Hepatic stellate cell (primary cell): ENCODE measurements at regions not wholly inside any gene's neighbourhood (a gene's known extent, or its start where the extent isn't known, plus 50 kb on each side); places are given as distances from the start of the nearest gene placed in this dataset.

Experiments used
- DNase-seq: peaks from one replicate; pipeline ENCODE4 v3.0.0; 2011; ENCODE audit warnings: low spot score

DNA sequence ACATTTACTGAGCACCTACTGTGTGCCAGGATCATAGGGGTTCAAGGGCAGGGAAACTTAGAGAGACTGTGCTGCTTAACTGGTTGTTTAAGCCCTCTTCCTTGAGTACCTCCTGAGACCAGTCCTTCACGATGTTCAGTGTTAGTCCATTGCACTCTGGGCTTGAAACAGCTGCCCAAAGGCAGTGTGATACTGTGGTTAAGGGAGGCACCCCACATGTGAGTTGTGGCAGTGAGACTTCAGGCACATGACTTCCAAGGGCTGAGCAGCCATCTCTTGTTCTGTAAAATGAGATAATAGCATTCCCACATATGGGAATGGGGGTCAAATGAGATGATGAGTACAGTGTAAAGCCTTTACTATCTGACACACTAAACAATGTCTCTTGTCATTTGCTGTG is 75.1 kb downstream of the LINGO1 start:
- DNase-seq: no peak

DNA sequence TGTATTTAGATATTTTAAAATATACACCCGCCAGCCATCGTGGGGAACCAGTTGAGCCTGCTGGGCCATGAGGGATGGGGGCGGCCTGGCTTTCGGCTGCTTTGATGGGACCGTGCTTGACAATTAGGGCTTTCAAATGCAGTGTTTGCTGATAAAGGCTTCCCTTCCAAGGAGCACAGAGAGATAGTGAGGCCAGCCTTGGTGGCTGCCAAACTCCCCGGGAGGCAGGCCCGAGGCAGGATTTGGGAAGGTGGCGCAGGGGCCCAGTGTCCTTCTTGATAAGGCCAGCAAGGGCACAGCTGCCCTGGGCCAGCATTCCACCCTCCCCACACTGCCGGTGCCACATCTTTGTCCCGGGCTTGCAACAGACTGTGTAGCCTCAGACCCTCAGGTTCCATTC is 75.6 kb downstream of the LINGO1 start:
- DNase-seq: no peak

DNA sequence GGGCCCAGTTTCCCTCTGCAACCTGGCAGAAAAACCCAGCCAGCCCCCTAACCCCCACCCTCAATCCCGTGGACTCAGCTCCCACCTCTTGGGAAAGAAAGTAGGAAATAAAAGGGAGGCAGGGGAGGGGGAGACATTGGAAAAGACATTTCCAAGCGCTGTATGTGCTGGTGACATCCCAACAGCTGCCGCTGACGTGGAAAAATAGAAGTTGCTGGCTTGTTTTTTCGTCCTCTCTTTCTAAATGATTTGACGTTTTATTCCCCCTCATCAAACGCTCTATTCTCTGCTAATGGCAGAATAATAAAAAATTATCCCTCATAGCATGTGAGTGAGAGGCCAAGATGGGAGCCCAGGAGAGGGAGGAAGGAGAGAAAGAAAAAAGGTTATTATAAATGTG is 76.1 kb downstream of the LINGO1 start:
- DNase-seq: no peak

DNA sequence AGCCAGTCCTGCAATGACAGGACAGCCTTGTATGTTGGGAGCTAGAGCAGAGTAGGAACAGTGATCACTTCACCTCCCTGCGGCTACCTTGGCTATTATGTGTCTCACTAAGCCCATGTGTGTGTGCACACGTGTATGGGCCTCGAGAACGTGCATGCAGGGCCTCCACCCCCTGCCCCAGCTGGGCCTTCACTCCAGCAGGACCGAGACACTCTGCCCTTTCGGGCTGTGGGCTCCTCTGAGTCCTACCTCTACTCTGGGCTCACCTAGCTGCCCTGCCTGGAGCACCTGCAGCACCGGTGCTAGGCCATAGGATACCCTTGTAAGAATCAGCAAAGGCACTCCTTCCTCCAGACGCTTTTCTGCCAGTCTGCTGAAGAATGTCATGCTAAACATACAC is 77.5 kb downstream of the LINGO1 start:
- no peak for DNase-seq

DNA sequence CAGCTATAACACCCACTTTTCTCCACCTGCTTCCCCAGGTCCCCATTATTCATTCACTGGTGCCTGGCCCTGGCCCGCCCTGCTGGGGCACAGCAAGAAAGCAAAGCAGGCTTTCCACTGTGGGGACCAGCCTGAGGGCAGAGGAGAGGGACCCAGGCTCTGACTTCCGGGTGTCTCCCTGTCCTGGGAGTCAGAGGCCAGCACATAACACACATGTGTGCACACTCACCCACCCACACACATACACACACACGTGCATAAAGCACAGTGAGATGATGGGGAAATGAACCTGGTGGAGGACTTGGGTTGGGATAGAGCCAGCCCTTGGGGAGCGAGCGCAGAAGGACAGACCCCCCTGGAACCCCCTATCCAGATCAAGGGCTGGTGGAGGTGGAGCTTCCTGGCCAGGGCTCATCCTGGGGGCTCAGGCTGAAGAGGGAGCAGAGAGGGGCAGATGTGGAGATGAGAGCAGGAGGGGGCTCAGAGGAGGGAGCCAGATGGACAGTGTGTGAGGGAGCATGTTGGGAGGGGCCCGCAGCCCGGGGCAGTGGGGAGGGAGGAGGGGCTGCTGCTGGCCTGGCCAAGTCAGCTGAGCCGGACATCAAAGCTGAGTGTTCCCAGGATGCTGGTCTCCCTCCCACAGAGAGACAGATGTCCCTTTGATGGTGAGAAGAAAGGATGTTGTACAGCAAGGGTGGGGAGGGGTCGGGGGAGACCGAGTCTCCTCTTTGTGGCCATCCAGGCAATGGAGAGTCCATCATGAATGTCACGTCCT is 78.2 kb downstream of the LINGO1 start:
- no peak for DNase-seq

DNA sequence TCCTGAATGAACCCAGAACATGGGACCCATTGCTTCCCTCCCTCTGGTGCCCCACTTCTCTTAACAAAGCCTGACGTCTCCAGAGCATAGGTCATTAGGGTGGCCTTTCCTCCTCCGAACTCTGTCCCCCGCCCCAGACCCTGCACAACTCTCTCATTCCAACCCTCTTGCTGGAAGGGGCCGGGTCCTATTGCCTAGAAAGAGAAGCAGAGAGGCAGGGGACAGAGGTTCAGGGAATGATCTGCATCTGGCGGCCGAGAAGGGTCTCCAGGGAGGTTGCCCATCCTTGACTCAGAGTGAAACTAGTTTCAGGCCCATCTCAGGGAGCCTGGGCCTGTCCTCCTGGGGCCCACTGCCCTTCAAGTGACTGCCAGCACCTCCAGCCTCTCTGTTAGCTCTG is 79.0 kb downstream of the LINGO1 start:
- no peak for DNase-seq

DNA sequence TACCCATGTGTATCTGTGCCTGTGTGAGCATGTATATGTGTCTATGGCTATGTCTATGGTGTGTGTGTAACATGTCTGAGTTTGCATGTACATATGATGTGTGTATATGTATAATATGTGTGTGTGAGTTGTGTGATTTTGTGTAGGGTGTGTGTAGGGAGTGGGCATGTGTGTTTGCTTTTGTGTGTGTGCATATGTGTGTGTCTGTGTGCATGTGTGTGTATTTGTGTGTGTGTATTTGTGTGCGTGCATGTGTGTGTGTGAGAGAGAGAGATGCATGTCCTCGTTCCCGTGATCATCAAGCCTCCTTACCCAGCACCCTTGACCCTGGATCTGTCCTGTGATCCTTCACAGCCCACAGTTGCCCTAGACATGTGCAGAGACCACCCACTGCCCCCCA is 79.5 kb downstream of the LINGO1 start:
- no peak for DNase-seq

DNA sequence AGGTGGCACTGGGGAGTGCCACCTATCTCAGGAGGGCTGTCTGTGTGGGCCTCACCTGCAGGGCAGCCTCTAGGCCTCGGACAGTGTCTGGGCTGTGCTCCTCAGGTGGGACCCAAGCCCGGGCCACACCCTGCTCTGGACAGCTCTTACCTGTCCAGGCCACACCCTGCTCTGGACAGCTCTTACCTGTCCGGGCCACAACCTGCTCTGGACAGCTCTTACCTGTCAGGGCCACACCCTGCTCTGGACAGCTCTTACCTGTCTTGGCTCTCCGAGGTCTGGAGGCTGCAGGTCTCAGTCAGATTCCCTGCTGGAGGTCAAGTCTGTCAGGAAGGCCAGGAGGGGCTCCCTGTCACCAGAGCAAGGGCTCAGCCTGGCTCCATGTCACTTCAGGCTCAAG is 80.6 kb downstream of the LINGO1 start:
- no peak for DNase-seq

DNA sequence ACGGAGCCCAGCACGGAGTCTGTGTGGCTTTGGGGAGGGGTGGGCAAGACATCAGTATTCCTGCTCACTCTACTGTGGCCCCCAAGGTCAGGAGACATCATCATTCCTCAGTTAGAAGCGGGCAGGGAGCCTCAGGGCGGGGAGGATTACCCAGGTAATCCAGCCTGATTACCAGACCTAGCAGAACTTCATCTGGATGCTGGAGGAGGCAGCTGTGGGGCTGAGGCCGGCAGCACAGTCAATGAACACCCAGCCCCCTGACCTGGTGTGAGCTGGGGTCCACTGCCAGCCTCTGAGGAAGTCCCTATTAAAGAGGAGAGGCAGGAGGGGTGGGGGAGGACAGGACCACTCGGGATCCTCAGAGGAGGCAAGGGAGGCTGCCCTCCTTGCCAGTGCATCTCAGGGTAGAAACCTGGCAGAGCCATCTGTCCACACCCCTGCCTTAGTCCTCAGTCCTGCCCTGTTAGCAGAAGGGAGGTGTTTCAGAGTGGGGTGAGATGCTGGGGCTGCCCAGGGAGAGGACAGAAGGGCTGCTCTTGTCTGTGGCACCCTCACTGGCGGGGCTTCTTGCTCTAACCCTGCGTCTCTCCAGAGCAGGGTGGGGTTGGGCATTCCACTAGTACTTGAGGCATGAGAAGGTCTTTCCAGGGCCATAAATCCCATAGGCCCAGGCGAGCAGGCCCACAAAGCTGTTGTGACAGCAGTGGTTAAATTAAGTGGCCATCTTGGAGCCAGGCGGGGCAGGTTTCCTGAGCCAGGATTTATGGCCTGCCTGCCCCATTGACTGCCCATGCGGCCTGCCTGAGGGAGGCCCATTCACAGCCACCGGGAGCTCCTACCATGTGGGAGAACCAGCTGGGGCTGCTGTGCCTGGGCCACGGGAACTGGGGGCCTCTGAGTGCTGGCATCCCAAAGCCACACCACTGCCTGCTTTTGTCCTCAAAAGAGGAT is 82.1 kb downstream of the LINGO1 start:
- DNase-seq: no peak

DNA sequence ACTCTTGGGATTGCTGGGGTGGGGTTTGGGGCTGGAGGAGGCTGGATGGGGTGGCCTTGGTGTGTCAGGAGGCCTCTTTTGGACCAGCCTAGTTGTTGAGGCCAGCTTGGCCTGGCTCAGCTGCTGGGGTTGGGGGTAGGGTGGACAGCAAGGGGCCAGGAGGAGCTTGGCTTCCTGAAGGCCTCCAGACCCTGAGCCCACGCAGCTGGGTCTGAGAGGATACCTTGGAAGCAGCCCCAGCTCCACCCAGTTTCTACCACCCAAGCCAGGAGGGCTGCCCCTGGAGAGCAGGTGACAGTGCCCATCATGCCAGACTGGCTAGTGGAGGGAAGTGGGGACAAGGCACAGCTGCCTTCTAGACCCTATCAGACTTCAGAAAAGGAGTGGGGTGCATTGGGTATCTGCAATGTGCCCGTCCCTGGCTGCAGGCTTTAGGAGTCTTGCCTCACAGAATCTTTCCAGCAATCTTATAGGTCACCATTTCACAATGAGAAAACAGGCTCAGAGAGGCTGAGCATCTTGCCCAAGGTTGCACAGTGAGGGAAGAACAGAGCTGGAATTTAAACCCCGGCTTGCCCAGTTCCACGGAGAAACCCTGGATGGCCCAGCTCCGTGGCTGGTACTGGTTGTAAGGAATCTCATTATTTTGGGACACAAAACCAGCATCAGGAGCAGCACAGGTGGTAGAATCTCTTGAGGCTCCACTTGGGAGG is 83.0 kb downstream of the LINGO1 start:
- no peak for DNase-seq

DNA sequence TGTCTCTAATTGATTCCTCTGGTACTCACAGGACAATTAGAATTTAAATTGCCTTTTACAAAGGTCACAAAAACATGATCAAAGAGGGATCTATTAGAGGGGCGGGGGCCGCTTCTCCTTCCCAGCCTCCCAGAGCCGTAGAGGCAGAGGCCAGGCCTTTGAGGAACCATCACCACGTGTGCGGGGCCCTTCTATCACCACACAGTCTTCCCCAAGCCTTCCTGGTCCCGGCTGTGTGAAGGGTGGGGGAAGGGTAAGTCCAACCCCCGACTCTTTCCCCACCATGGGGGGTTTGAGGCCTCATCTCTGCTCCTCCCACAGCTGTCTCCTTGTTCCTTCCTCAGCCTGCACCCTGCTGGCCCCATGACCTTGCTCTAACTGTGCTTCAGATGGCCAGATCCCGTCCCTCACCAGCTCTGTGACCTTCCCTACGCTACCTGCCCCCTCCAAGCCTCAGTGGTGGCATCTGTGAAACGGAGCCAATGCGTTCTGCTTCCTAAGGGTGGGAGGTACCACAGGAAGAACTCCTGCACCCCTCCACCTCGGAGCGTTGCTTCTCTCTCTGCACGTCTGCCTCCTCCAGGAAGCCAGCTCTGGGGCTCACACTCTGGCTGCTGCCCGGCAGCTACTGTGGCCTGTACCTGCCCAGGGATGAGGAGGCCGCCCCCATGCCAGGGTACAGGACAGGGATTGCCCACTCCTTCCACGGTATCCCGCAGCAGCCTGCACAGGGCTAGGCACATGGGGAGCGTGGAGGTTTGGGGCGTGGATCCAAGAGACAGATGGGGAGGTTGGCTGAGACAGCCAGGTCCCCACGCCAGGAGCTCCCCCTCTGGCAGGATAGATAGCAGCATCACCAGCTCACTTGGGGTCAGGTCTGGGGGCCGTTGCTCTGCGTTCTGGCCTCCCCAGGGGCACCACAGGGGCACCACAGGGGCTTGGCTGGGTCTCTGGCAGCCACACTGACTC is 83.8 kb downstream of the LINGO1 start:
- DNase-seq: no peak

DNA sequence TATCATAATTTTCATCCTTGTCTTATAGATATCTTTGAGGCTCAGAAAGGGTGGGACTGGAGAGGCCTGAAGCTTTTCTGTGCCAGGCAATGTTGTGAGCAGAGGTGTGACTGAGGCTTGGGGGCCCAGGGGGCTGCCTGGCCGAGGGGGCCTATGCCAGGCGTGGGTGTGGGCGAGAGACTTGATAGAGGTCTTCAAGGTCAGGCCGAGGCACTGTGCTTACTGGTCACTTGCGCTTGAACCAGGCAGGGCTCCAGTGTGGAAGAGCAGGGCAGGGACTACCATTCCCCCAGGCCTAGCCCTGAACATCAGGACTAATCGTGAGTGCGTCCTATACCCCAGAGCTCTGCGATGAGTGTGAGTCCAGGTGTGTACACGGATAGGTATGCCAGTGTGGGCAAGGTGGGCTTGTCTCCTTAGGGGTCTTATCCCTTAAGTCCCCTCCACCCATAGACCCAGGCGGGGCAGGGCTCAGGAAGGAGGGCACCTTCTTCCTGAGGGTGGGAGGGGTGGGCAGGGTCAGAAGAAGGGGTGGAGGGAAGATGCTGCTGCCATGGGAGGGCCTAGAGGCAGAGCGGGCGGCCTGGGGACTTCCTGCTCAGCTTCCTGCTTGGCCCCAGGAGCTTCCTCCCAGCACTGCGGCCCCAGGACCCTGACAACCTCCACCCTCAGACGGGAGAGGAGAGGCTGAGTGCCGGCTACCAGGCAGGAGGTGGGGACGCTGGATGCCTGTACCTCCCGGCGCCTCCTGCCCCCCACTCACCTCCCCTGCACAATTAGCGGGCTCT is 84.7 kb downstream of the LINGO1 start:
- DNase-seq: no peak

DNA sequence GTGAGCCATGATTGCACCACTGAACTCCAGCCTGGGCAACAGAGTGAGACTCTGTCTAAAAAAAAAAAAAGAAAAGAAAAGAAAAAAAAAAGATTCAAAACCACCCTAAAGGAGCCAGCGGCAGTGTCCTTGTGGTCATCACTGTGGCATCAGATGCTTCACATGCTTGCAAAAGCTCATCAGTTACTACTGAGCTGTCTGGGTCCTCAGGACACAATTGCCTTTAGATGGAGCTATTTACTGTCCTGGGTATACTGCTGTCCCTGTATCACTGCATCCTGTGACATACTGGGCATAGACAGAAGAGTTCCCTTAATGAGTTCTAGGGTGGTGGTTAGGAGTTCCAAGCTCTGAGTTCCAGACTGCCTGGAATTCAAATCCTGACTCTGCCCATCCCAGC is 85.8 kb downstream of the LINGO1 start:
- no peak for DNase-seq

DNA sequence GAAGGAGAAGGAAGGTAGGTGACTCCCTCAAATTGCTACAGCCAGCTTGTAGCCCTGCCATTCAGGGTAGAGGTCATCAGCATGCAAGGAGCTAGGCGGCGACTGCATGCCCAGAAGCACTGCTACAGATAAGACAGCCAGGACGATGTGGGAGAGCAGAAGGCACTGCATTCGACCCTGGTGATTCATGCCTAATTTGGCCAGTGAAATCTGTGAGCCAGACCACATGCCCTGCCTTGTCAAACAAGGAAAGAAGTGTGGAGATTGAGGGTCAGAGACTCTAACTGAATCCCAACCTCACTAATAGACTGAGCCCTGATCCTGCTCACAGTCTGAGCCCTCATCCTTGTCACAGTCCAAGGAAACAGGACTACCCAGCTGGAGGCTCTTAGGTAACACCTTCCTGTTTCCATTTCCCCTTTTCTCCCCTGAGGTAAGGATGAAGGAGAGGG is 86.6 kb downstream of the LINGO1 start:
- DNase-seq: peak; percentile 94

DNA sequence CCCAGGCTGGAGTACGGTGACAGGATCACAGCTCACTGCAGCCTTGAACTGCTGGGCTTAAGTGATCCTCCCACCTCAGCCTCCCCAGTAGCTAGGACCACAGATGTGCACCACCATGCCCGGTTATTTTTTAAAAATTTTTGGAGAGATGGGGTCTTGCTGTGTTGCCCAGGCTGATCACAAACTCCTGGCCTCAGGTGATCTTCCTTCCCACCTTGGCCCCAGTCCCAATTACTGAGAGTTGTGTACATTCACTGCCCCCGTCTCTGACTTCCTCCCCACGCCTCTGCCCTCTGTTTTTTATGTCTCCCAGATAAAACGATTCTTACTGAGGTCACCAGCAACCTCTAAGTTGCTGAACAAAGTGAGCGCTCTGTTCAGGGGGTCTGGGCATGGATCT is 87.7 kb downstream of the LINGO1 start:
- no peak for DNase-seq

DNA sequence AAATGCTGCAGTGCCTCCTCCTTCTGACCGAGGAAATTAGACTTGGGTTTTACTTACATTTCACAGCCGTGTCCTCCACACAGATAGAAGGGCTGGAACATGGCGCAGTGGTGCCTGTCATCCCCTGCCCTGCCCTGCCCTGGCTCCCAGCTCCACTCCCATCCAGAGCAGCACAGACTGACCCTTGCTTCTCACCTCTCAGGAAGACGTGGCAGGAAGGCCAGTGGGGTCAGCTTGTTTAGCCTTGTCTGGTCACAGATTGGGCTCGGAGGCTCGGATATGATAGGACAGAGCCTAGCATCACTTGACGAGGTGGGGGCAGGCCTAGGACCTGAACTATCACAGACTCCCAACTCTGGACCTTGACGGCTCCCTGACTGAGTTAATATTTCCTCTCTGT is 88.5 kb downstream of the LINGO1 start:
- DNase-seq: no peak

DNA sequence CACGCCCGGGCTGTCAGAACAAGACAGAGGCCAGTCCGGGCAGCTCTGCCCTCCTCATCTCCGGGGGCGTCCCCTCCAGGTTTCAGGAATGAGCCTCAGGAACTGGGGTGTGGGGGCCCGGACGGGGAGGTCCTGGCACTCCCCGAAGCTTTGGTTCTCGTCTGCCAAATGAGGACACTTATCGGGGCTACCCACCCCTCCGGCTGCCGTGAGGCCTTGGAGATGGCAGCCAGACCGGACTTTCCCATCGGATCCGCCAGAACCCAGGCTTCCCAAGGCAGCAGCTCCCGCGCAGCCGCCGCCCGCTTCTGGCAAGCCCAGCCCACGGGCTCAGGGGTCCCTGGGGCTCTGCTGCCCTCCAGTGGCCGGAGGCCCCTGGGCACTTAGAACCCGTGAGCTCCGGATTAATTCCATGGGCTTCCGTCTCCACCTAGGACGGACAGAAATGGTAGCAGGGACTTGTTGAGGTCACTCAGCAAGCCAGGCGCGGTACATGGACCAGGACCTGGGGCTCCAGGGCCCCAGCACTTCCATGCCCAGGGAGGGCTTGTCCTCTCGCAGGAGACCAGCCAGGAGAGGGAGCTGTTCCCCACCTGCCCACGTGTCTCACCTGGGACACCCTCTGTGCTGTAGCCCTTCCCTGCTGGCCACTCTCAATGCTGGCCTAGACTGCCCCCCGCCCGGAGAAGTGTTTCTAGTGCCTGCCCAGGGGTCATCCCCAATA is 89.4 kb downstream of the LINGO1 start:
- peak; percentile 93 for DNase-seq

DNA sequence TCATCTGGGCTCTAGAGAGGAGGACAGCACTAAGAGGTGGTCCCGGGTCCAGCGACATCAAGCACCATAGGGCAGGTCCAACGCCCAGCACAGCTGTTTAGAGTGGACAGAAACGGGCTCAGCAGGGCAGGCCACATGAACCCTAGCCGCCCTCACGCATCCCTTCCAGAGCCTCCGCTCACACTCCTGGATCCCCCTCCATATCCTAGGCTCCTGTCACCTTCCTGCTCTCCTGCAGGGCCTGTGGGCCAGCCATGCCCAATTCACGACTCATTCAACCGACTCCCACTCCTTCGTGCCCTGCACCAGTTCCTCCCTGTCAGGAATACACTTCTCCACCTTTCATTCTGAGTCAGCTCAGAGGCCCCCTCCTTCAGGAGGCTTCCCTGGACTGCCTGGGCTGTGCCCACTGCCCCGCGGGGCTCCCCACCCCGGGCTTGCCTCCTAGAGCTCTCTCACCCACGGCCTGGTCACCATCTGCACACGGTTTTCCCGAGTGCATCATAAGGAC is 90.2 kb downstream of the LINGO1 start:
- peak; percentile 58 for DNase-seq

DNA sequence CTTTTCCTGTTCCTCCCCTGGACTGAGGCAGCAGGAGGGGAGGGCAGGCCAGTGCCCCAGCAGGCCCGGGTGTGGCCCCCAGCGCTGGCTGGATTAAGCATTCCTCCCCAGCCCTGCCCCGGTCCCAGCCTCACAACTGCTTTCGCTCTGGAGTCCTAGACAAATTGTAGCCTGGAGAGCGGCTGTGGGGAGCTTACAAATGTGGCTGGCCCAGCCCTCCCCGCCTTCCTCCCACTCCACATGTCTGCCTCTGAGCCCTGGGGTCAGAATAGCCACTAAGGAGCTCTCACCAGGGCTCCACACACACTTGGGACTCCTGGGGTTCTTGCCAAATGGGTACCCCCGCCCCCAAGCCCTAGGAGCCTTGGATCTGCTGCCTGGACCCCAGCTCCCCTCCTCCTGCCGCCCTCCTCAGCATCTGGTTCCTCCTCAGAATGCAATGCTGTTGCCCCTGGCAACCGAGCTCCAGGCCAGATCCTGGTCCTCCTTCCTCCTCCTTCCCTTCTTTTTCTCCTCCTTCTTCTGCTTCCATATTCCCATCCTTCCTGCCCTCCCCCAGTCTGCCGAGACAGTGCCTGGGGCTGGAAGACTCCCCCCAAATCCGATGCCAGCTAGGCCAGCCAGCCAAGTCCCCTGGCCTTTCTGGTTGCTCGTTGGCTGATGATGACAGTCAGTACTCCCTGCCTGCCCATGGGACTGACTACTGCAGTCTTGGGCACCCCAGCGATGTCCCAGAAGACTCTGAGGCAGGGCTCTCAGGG is 91.1 kb downstream of the LINGO1 start:
- peak; percentile 47 for DNase-seq
